Lower lobe of right lung (tissue), 2 donors: ENCODE measurements at regions not wholly inside any gene's neighbourhood (a gene's known extent, or its start where the extent isn't known, plus 50 kb on each side); places are given as distances from the start of the nearest gene placed in this dataset.
"Not testable (repeated sequence)": the region's sequence is repeated elsewhere in the genome, so short reads cannot be mapped to it uniquely, and the experiment has no call there.

ENCODE experiments used
- ATAC-seq, 2 donors: fragments of 200-7000 bp; cut with Tn5 transposase; one replicate each; pipeline ENCODE4 v1.9.1; 2020 to 2022; ENCODE audit warnings: mild to moderate bottlenecking in 2 of 2, moderate library complexity in 2 of 2
- DNase-seq: peaks from one replicate; pipeline ENCODE4 v3.0.0-alpha.2; 2020
- H3K27ac ChIP-seq: fragments of 200-600 bp; one replicate; pipeline ENCODE4 v1.8.0; 2022
- H3K27me3 ChIP-seq: fragments of 200-600 bp; one replicate; pipeline ENCODE4 v1.8.0; 2022; ENCODE audit warnings: low read depth
- H3K36me3 ChIP-seq: fragments of 200-600 bp; one replicate; pipeline ENCODE4 v1.8.0; 2022; ENCODE audit warnings: mild to moderate bottlenecking
- H3K4me1 ChIP-seq: fragments of 200-600 bp; one replicate; pipeline ENCODE4 v1.8.0; 2022
- H3K4me3 ChIP-seq: fragments of 200-600 bp; one replicate; pipeline ENCODE4 v1.8.0; 2022; ENCODE audit warnings: mild to moderate bottlenecking
- H3K9me3 ChIP-seq: fragments of 200-600 bp; one replicate; pipeline ENCODE4 v1.8.0; 2022
- CTCF ChIP-seq: fragments of 200-600 bp; IDR thresholded peaks from one replicate; pipeline ENCODE4 v1.8.0; 2022; ENCODE audit warnings: antibody characterized with exemption, mild to moderate bottlenecking
- intact Hi-C: fragments of 100-400 bp; cut with DNase I; formaldehyde crosslinking; loops from one replicate; pipeline ENCODE4 v1.11.0; 2022
- donor health status: DM: no; HTN: yes; CAD: no; lungs with severe emphysema.

GRCh38 chr16:59030923-59031485, 296.9 kb upstream of the GOT2 start:
- no peak for ATAC-seq
- H3K27me3 ChIP-seq: no peaks in the 10 kb centered on the region
- H3K27ac ChIP-seq: no peak overlapping the region
- peaks cover 4% of the 10 kb centered on the region for H3K9me3 ChIP-seq
- no peak overlapping the region for H3K4me3 ChIP-seq
- intact Hi-C loops: no loop called here
- DNase-seq: no peak
- no peaks in the 10 kb centered on the region for H3K36me3 ChIP-seq
- H3K4me1 ChIP-seq: no peaks in the 10 kb centered on the region
- TF ChIP-seq CTCF: no peak

GRCh38 chr16:59021751-59022150, 287.6 kb upstream of the GOT2 start:
- Histone ChIP-seq H3K27ac (no peak overlapping the region), H3K36me3 (no peaks in the 10 kb centered on the region), H3K4me1 (no peaks in the 10 kb centered on the region), H3K27me3 (no peaks in the 10 kb centered on the region), H3K4me3 (no peak overlapping the region), H3K9me3 (no peaks in the 10 kb centered on the region)
- TF ChIP-seq CTCF: no peak
- ATAC-seq (no peak), DNase-seq (no peak)
- intact Hi-C loops: no loop called here

GRCh38 chr16:59013930-59014329, 279.8 kb upstream of the GOT2 start:
- H3K36me3 ChIP-seq: no peaks in the 10 kb centered on the region
- intact Hi-C loops: no loop called here
- ATAC-seq (no peak), DNase-seq (no peak)
- H3K4me1 ChIP-seq: no peaks in the 10 kb centered on the region
- H3K9me3 ChIP-seq: no peaks in the 10 kb centered on the region
- no peak for TF ChIP-seq CTCF
- H3K27ac ChIP-seq: no peak overlapping the region
- no peaks in the 10 kb centered on the region for H3K27me3 ChIP-seq
- H3K4me3 ChIP-seq: no peak overlapping the region

GRCh38 chr16:58999762-59000161, 265.6 kb upstream of the GOT2 start:
- H3K9me3 ChIP-seq: no peaks in the 10 kb centered on the region
- H3K4me3 ChIP-seq: no peak overlapping the region
- no peaks in the 10 kb centered on the region for H3K4me1 ChIP-seq
- H3K27ac ChIP-seq: no peak overlapping the region
- TF ChIP-seq CTCF: no peak
- intact Hi-C loops: no loop called here
- no peaks in the 10 kb centered on the region for H3K27me3 ChIP-seq
- no peak for DNase-seq
- ATAC-seq: no peak
- H3K36me3 ChIP-seq: no peaks in the 10 kb centered on the region

- H3K36me3 ChIP-seq, intact Hi-C loops, ATAC-seq, DNase-seq, H3K9me3 ChIP-seq, H3K4me3 ChIP-seq, H3K27me3 ChIP-seq, H3K4me1 ChIP-seq, H3K27ac ChIP-seq: not testable (repeated sequence)
These were observed 258.6 kb upstream of the GOT2 start for GRCh38 chr16:58992755-58993154.

GRCh38 chr16:58983181-58983965, 249.3 kb upstream of the GOT2 start:
- H3K36me3 ChIP-seq, H3K27ac ChIP-seq, H3K4me1 ChIP-seq, H3K27me3 ChIP-seq, H3K9me3 ChIP-seq, ATAC-seq, DNase-seq, intact Hi-C loops, H3K4me3 ChIP-seq: not testable (repeated sequence)
